Putamen (tissue), 1 donor: ENCODE measurements at regions not wholly inside any gene's neighbourhood (a gene's known extent, or its start where the extent isn't known, plus 50 kb on each side); places are given as distances from the start of the nearest gene placed in this dataset.
A peak's percentile ranks its signal among the peaks of the same experiment; 100 is the strongest.
"Not testable (repeated sequence)": the region's sequence is repeated elsewhere in the genome, so short reads cannot be mapped to it uniquely, and the experiment has no call there.

Experiments used
- DNase-seq: peaks from one replicate; pipeline ENCODE4 v3.0.0-alpha.2; 2016; ENCODE audit warnings: low spot score

GRCh38 chr13:55038230-55038629 lies 2009.6 kb downstream of the OLFM4 start:
- no peak for DNase-seq

- DNase-seq = not testable (repeated sequence)
These were observed 2025.4 kb downstream of the OLFM4 start for GRCh38 chr13:55053891-55054550.

- not testable (repeated sequence) for DNase-seq
These were observed 2027.1 kb downstream of the OLFM4 start for GRCh38 chr13:55055666-55056065.

GRCh38 chr13:55062662-55063061 lies 2034.0 kb downstream of the OLFM4 start:
- no peak for DNase-seq

- no peak for DNase-seq
These were observed 2039.3 kb downstream of the OLFM4 start for GRCh38 chr13:55067946-55068345.

- peak; percentile 45 for DNase-seq
These were observed 2041.1 kb downstream of the OLFM4 start for GRCh38 chr13:55069746-55070145.

GRCh38 chr13:55073000-55073399 lies 2044.4 kb downstream of the OLFM4 start:
- DNase-seq = no peak

- DNase-seq = no peak
These were observed 2056.0 kb downstream of the OLFM4 start for GRCh38 chr13:55084630-55085029.

GRCh38 chr13:55087085-55087484 lies 2053.6 kb upstream of the PRR20A start:
- no peak for DNase-seq

GRCh38 chr13:55090612-55091011 lies 2050.1 kb upstream of the PRR20A start:
- no peak for DNase-seq

GRCh38 chr13:55091172-55091571 lies 2049.5 kb upstream of the PRR20A start:
- DNase-seq = no peak

- DNase-seq = no peak
These were observed 2034.2 kb upstream of the PRR20A start for GRCh38 chr13:55106509-55106908.

- no peak for DNase-seq
These were observed 2020.1 kb upstream of the PRR20A start for GRCh38 chr13:55120631-55121030.

- DNase-seq = no peak
These were observed 1985.7 kb upstream of the PRR20A start for GRCh38 chr13:55155046-55155445.

GRCh38 chr13:55159765-55160164 lies 1981.0 kb upstream of the PRR20A start:
- no peak for DNase-seq

GRCh38 chr13:55160867-55161266 lies 1979.9 kb upstream of the PRR20A start:
- DNase-seq = no peak

- DNase-seq = not testable (repeated sequence)
These were observed 1962.1 kb upstream of the PRR20A start for GRCh38 chr13:55178582-55178981.

GRCh38 chr13:55190996-55191395 lies 1949.7 kb upstream of the PRR20A start:
- DNase-seq = no peak

- no peak for DNase-seq
These were observed 1941.6 kb upstream of the PRR20A start for GRCh38 chr13:55199134-55199533.

GRCh38 chr13:55214841-55215345 lies 1925.8 kb upstream of the PRR20A start:
- no peak for DNase-seq

GRCh38 chr13:55219538-55219937 lies 1921.2 kb upstream of the PRR20A start:
- no peak for DNase-seq

GRCh38 chr13:55229906-55230569 lies 1910.7 kb upstream of the PRR20A start:
- DNase-seq = no peak

GRCh38 chr13:55230570-55230908 lies 1910.2 kb upstream of the PRR20A start:
- DNase-seq = no peak

- DNase-seq = peak; percentile 42
These were observed 1906.4 kb upstream of the PRR20A start for GRCh38 chr13:55234311-55234710.
